ENCODE measurements at regions not wholly inside any gene's neighbourhood (a gene's known extent, or its start where the extent isn't known, plus 50 kb on each side); places are given as distances from the start of the nearest gene placed in this dataset.

DNA sequence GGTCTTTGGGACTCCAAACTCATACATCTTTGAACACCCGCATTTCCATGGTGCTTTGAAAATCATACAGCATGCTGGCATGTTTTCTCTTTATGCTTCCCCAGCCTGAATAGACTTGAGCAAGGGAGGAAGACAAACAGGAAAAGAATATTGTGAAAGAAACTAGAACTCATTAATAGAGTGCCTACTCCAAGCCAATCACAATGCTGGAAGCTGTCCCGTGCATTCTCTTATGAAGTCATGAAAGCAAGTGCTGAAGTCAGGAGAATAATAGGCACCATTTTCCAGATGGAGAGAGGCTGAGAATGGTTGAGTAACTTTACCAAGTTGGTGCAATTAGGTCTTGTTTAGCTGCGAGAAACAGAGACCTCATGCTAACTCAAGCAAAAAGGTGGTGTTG, 102.5 kb upstream of the PTPRT start:
- Histone ChIP-seq H3K4me2 (replicated peaks; ENCODE audit: low read depth, low read length, poor library complexity, severe bottlenecking) (no peak overlapping the region), H2AFZ (ENCODE audit: insufficient read depth, low read depth, low read length, poor library complexity, severe bottlenecking) (no peak overlapping the region), H3K27me3 (replicated peaks in 1 of 4; ENCODE audit: control extremely low read depth in 1 of 4, control insufficient read depth in 3 of 4, insufficient read depth in 4 of 4, low read length in 3 of 4) (no peaks in the 10 kb centered on the region), H3K36me3 (replicated peaks in 1 of 2; ENCODE audit: control extremely low read depth in 1 of 2, control insufficient read depth in 1 of 2, extremely low read depth in 1 of 2, insufficient read depth in 2 of 2, low read length in 1 of 2) (no peaks in the 10 kb centered on the region), H3K4me3 (ENCODE audit: control extremely low read depth in 1 of 5, extremely low read depth in 1 of 5, insufficient read depth in 1 of 5, low read depth in 2 of 5, low read length in 4 of 5) (no peak overlapping the region), H3K4me1 (ENCODE audit: control insufficient read depth in 2 of 2, insufficient read depth in 2 of 2, low read length in 2 of 2) (no peaks in the 10 kb centered on the region), H4K20me1 (ENCODE audit: control insufficient read depth, insufficient read depth, low read length, poor library complexity, severe bottlenecking) (no peaks in the 10 kb centered on the region), H3K27ac (ENCODE audit: low read length in 2 of 2) (no peak overlapping the region), H3K79me2 (ENCODE audit: control insufficient read depth, insufficient read depth, low read length) (no peaks in the 10 kb centered on the region), H3K9me3 (ENCODE audit: control extremely low read depth in 1 of 3, control insufficient read depth in 2 of 3, insufficient read depth in 1 of 3, low read length in 2 of 3) (peaks cover 0 to 13% (median 0%) of the 10 kb centered on the region in 3 donors), H3K9ac (ENCODE audit: low read length) (no peak overlapping the region)
- ChIA-PET POLR2A (no interaction called here), CTCF (no interaction called here)
- H3K9me3 Mint-ChIP-seq (ENCODE audit: insufficient read depth) = peaks cover 3% of the 10 kb centered on the region
- H3K27ac Mint-ChIP-seq = no peak overlapping the region
- ATAC-seq (ENCODE audit: low read depth) (no peak), DNase-seq (no peak)
- no peaks in the 10 kb centered on the region for H3K4me1 Mint-ChIP-seq
- no peak for TF ChIP-seq EZH2 (IDR thresholded peaks at IDR 0.05; ENCODE audit: borderline replicate concordance, insufficient read depth, low read depth, low read length, poor library complexity, severe bottlenecking)
- TF ChIP-seq, protein P1, sequence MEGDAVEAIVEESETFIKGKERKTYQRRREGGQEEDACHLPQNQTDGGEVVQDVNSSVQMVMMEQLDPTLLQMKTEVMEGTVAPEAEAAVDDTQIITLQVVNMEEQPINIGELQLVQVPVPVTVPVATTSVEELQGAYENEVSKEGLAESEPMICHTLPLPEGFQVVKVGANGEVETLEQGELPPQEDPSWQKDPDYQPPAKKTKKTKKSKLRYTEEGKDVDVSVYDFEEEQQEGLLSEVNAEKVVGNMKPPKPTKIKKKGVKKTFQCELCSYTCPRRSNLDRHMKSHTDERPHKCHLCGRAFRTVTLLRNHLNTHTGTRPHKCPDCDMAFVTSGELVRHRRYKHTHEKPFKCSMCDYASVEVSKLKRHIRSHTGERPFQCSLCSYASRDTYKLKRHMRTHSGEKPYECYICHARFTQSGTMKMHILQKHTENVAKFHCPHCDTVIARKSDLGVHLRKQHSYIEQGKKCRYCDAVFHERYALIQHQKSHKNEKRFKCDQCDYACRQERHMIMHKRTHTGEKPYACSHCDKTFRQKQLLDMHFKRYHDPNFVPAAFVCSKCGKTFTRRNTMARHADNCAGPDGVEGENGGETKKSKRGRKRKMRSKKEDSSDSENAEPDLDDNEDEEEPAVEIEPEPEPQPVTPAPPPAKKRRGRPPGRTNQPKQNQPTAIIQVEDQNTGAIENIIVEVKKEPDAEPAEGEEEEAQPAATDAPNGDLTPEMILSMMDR (IDR thresholded peaks at IDR 0.05) = no peak
- no peak overlapping the region for H3K4me3 Mint-ChIP-seq
- intact Hi-C loops (cut with micrococcal nuclease) = no loop called here
- peaks cover 4% of the 10 kb centered on the region for H3K27me3 Mint-ChIP-seq
- WGBS (ENCODE audit: insufficient coverage) = 60% methylated on average over 1 of the region's 3 CpGs

DNA sequence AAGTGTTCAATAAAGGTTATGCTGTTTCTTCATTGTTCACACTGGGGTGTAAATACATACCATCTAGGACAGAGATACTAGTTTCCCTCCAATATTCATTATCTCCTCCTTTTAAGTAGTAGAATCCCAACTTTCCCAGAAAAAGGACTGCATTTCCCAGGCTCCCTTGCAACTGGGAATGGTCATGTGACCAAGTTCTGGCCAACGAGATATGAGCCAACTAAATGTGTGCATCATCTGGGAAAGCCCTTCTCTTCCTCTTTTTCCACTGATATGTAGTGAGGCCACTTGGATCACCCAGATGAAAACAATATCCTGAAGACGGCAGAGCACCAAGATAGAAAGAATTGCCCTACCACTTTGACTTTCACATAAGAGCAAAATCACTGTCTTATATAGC, 97.9 kb upstream of the PTPRT start:
- Histone ChIP-seq H3K4me3 (ENCODE audit: control extremely low read depth in 1 of 5, extremely low read depth in 1 of 5, insufficient read depth in 1 of 5, low read depth in 2 of 5, low read length in 4 of 5) (no peak overlapping the region), H3K27ac (ENCODE audit: low read length in 2 of 2) (no peak overlapping the region), H4K20me1 (ENCODE audit: control insufficient read depth, insufficient read depth, low read length, poor library complexity, severe bottlenecking) (no peaks in the 10 kb centered on the region), H3K4me1 (ENCODE audit: control insufficient read depth in 2 of 2, insufficient read depth in 2 of 2, low read length in 2 of 2) (no peaks in the 10 kb centered on the region), H3K4me2 (replicated peaks; ENCODE audit: low read depth, low read length, poor library complexity, severe bottlenecking) (no peak overlapping the region), H3K9ac (ENCODE audit: low read length) (no peak overlapping the region), H2AFZ (ENCODE audit: insufficient read depth, low read depth, low read length, poor library complexity, severe bottlenecking) (no peak overlapping the region), H3K36me3 (replicated peaks in 1 of 2; ENCODE audit: control extremely low read depth in 1 of 2, control insufficient read depth in 1 of 2, extremely low read depth in 1 of 2, insufficient read depth in 2 of 2, low read length in 1 of 2) (no peaks in the 10 kb centered on the region), H3K79me2 (ENCODE audit: control insufficient read depth, insufficient read depth, low read length) (no peaks in the 10 kb centered on the region), H3K27me3 (replicated peaks in 1 of 4; ENCODE audit: control extremely low read depth in 1 of 4, control insufficient read depth in 3 of 4, insufficient read depth in 4 of 4, low read length in 3 of 4) (peaks cover 0 to 3% (median 0%) of the 10 kb centered on the region in 4 experiments), H3K9me3 (ENCODE audit: control extremely low read depth in 1 of 3, control insufficient read depth in 2 of 3, insufficient read depth in 1 of 3, low read length in 2 of 3) (no peaks in the 10 kb centered on the region)
- H3K27me3 Mint-ChIP-seq = peaks cover 4% of the 10 kb centered on the region
- no peak overlapping the region for H3K4me3 Mint-ChIP-seq
- no peak for ATAC-seq (ENCODE audit: low read depth)
- H3K27ac Mint-ChIP-seq = no peak overlapping the region
- DNase-seq = no peak
- POLR2A ChIA-PET = no interaction called here
- 80% methylated on average over 2 of the region's 2 CpGs for WGBS (ENCODE audit: insufficient coverage)
- CTCF ChIA-PET = no interaction called here
- intact Hi-C loops (cut with micrococcal nuclease) = no loop called here
- TF ChIP-seq EZH2 (IDR thresholded peaks at IDR 0.05; ENCODE audit: borderline replicate concordance, insufficient read depth, low read depth, low read length, poor library complexity, severe bottlenecking) = no peak
- TF ChIP-seq, protein P1 (IDR thresholded peaks at IDR 0.05) = no peak
- H3K4me1 Mint-ChIP-seq = no peaks in the 10 kb centered on the region
- H3K9me3 Mint-ChIP-seq (ENCODE audit: insufficient read depth) = no peaks in the 10 kb centered on the region

All from B cell (primary cell).